Activated CD4-positive, CD25-positive, alpha-beta regulatory T cell treated with anti-CD3 and anti-CD28 coated beads, Interleukin-2, amount 50 U/mL, for 16 hours (primary cell): ENCODE measurements at regions not wholly inside any gene's neighbourhood (a gene's known extent, or its start where the extent isn't known, plus 50 kb on each side); places are given as distances from the start of the nearest gene placed in this dataset.
"Not testable (repeated sequence)": the region's sequence is repeated elsewhere in the genome, so short reads cannot be mapped to it uniquely, and the experiment has no call there.

Experiments
- DNase-seq: peaks from one replicate; pipeline ENCODE4 v3.0.0-alpha.2; 2020; ENCODE audit warnings: low read depth, low spot score

DNA sequence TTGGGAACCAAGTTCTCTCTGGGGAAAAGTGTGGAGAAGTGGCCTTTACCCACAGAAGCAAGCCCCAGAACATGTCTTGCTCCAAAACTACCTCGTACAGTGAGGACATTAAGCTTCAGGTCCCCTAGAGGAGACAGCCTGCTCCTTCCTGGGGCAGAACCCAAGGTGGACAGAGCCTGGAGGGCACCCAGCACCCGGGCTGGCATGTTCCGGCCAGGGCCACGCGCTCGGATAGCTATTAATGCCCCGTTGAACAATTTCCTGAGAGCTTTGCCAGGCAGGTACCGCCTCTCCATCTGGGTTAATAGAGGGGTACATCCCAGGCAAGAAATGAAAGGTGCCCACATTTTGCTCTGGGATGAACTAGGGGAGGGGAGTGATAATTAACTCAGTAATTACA lies 169.0 kb upstream of the GRK3 start:
- no peak for DNase-seq

DNA sequence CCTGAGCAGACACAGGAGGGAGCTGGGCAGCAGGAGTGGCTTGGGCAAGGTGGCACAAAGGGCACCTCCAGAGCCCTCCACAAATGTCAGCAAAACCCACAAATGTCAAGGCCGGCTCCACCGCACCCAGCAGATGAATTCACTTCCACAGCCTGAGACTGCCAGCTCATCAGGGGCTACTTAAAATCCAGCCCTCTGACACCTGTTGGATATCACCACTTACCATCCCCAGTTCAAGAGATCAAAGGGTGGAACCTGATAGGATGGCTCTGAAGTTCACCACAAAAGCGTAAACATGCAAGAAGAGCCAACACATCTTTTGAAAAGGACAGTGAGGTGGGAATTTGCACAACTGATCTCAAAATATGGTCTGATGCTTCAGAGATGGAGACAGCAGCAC lies 168.6 kb upstream of the GRK3 start:
- DNase-seq: no peak

GRCh38 chr22:25396615-25397200 lies 167.8 kb upstream of the GRK3 start:
- no peak for DNase-seq

- no peak for DNase-seq
Measured at GRCh38 chr22:25397616-25398015, 166.9 kb upstream of the GRK3 start.

GRCh38 chr22:25398591-25399062 lies 165.8 kb upstream of the GRK3 start:
- not testable (repeated sequence) for DNase-seq

GRCh38 chr22:25399649-25400151 lies 164.8 kb upstream of the GRK3 start:
- no peak for DNase-seq

DNA sequence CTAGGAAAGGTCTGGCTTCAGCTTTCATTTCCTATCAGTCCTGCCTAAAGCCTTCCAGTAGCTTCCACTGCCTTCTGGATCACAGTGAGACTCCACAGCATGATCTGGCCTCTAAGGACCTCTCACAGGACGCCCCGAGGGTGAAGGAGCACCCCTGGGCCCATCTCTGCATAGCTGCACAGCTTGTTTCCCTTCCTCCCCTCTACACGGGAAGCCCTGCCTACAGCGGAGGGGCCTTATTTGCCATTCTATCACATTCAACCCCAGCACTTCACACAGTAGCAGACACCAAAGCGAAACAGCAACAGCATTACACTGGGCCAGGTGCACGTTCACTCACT lies 162.3 kb upstream of the GRK3 start:
- no peak for DNase-seq

DNA sequence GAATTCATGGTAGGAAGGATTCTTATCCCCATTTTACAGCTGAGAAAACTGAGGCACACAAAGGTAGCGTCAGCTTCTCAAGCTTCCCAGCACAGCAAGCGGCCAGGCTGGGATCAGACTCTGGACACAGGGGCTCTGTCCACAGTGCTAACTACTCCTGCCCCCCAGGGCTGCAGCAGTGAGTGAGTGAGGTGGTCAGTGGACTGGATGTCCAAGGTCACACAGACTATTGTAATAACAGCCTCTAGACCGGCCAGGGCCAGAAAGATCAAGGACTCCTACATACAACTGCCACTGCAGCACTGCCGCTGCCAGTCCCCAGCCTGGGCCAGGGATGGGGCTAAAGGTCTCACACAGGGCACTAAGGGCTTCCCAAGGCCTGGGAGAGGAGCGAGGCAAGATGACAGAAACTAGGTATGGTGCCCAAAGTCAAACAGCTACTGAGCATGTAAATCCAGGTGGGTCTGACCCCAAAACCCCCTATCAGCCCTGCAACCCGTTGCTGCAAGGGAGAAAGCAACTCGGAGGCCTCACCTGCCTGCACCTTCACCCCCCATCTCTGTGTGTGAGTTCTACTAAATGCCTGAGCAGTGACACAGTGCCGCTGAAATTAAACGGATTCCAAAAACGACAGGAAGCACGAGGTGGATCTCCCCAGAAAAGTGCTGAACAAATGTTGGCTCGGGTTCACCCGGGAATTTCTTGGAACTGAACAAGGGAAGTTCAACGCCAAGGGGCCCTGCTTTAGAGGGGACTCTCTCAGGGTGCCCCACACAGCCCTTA lies 161.8 kb upstream of the GRK3 start:
- no peak for DNase-seq

DNA sequence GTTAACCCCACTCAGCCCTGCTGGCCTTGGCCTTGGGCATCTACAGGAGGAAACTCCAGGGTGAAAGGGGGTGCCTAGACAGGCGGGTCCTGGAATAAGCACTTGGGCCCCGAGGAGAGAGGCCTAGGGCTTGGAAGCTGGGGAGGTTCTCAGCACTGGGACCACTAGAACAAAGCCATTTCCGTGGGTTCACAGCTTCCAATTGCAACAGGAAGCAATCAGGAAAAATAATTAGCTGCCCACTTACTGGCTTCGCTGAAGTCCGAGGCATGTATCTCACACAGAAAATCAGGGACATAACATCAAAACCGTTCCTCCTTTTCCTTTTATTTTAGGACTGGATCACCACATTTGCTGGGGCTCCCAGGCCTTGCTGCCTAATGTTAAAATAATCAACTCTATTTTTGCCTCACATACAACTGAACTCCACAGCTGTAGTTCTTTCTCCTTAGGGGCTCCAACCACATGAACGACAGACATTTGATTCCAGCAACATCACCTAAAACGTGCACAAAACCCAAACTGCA lies 161.1 kb upstream of the GRK3 start:
- DNase-seq: no peak

GRCh38 chr22:25403811-25404471 lies 160.5 kb upstream of the GRK3 start:
- DNase-seq: no peak

DNA sequence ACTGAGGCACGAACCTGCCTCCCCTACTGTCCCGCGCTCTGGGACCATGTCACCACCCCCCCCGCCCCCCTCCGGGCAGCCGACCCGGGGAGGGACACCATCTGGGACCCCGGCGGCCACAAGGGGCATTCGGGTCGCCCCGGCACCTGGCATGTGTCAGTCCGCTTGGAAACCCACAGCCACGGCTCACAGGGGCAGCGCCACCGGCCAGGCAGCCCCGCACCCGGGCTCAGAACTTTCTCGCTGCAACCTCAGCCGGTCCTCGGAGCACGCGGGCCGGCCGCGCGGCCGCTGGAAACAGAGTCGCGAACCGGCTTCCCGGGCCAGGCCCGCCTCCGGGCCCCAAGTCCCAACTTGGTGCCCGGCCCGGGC lies 159.9 kb upstream of the GRK3 start:
- DNase-seq: no peak

DNA sequence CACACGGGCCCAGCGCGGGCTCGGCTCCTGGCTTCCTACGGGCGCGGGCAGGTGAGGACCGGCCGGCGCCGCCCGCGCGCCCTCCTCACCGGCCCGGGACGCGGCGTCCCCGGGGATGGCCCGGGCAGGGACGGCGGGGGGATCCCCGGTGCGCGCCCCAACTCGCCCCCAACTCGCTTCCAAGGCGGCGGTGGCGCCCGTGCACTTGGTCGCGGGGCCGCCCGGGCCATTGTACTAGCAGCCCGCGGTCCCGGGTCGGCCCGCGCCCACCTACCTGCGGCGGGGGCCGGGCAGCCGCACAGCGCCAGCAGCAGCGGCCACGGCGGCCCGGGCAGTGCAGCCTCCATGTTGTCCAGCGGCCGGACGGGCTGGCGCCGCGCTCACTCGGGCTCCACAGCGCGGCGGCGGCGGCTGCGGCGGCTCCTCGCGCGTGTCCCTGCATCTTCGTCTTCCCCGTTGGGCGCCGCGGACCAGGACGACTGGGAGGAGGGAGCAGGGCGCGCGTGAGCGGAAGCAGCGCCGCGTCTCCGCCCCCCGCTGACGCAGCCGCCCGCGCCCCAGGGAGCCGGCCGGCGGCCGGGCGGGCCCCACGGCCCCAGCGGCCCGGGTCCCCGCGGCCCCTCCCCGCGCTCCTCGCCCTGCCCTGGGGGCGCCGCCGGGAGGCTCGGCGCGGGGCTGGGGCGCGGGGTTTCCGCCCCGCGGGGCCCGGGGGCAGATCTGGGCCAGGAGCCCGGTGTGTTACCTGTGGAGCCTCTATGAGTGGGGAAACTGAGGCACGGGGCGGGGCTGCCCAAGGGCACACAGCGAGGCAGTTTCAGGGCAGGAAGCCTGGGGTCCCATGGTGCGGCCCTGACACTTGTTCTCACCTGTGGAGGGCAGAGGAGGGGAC lies 159.3 kb upstream of the GRK3 start:
- DNase-seq: peak; percentile 21

- no peak for DNase-seq
Measured at GRCh38 chr22:25405841-25406509, 158.5 kb upstream of the GRK3 start.

DNA sequence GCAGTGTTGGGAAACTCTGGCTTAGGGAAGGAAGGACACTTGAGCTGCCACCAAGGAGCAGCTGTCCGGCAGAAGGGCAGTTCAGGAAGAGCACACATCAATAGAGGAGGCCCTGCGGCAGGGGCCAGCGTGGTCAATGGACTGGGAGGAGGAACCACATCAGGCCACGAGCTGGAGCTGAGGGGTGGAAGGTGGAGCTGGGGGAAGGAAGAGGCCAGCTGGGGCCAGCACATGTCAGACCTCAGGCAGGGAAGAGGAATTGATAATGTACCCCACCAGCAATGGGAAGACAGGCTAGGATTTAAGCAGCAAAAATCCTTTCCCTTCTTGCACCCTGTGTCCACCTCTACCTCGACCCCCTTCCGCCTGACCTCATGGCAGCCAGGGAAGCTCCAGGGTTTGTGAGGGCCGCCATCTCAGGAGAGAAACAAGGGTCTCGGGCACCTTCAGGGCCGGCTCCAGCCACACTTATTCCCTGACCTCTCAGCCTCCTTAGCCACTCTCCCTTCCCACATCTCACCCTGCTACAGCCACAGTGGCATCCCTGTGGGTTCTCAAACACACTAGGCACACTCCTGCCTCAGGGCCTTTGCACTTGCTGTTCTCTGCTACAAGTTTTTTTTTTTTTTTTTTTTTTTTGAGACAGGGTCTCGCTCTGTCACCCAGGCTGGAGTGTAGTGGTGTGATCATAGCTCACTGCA lies 157.8 kb upstream of the GRK3 start:
- no peak for DNase-seq

DNA sequence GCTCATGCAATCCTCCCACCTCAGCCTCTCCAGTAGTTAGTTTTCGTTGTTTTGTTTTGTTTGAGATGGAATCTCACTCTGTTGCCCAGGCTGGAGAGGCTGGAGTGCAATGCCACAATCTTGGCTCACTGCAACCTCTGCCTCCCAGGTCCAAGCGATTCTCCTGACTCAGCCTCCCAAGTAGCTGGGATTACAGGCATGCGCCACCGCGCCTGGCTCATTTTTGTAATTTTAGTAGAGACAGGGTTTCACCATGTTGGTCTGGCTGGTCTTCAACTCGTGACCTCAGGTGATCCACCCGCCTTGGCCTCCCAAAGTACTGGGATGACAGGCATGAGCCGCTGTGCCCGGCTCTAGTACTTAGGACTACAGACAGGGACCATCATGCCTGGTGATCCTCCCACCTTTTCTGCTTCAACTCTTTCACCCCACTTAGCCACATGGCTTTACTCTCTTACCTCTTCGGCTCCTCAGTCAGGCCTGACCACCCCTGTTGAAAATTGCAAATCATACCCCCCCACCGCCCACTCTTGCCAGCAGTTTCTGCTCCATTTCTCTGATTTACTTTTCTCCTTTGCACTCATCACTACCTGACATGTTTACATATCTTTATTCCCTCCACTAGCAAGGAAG lies 157.1 kb upstream of the GRK3 start:
- DNase-seq: no peak

- no peak for DNase-seq
Measured at GRCh38 chr22:25407859-25408229, 156.6 kb upstream of the GRK3 start.

- DNase-seq: no peak
Measured at GRCh38 chr22:25409240-25409639, 155.2 kb upstream of the GRK3 start.

GRCh38 chr22:25410849-25411248 lies 153.6 kb upstream of the GRK3 start:
- no peak for DNase-seq

GRCh38 chr22:25413620-25414019 lies 150.9 kb upstream of the GRK3 start:
- DNase-seq: no peak

GRCh38 chr22:25415731-25416130 lies 148.7 kb upstream of the GRK3 start:
- DNase-seq: not testable (repeated sequence)
